WTC11 (cell line): ENCODE measurements at regions not wholly inside any gene's neighbourhood (a gene's known extent, or its start where the extent isn't known, plus 50 kb on each side); places are given as distances from the start of the nearest gene placed in this dataset.

ENCODE experiments used
- ATAC-seq: fragments of 200-7000 bp; cut with Tn5 transposase; 2 replicates; pipeline ENCODE4 v1.10.0; 2021; ENCODE audit warnings: mild to moderate bottlenecking, moderate library complexity
- CTCF ChIA-PET: fragments of 300-600 bp; sonication (Branson Sonifier 250); formaldehyde crosslinking; loops from one replicate; lab custom pipeline; 2021; ENCODE audit warnings: antibody characterized with exemption; lab: Charles Lee
- POLR2A ChIA-PET: fragments of 350-600 bp; sonication (Branson Sonifier 250); formaldehyde crosslinking; loops from one replicate; lab custom pipeline; 2021; ENCODE audit warnings: antibody characterized with exemption; lab: Charles Lee
- DNase-seq: peaks from one replicate; pipeline ENCODE4 v3.0.0; 2021; ENCODE audit warnings: low spot score
- H3K27ac Mint-ChIP-seq: 2 replicates; pipeline ENCODE4 v1.8.0; 2021; ENCODE audit warnings: mixed read lengths
- H3K27me3 Mint-ChIP-seq: 2 replicates; pipeline ENCODE4 v1.8.0; 2021; ENCODE audit warnings: low read depth, mild to moderate bottlenecking, moderate library complexity, mixed read lengths
- H3K36me3 Mint-ChIP-seq: 2 replicates; pipeline ENCODE4 v1.8.0; 2021; ENCODE audit warnings: mixed read lengths
- H3K4me1 Mint-ChIP-seq: 2 replicates; pipeline ENCODE4 v1.8.0; 2022; ENCODE audit warnings: mixed read lengths
- H3K4me3 Mint-ChIP-seq: 2 replicates; pipeline ENCODE4 v1.8.0; 2021; ENCODE audit warnings: mild to moderate bottlenecking, moderate library complexity, mixed read lengths
- H3K9me3 Mint-ChIP-seq: 2 replicates; pipeline ENCODE4 v1.8.0; 2021; ENCODE audit warnings: mixed read lengths
- ATF2 ChIP-seq: sonication (generic); formaldehyde crosslinking; IDR thresholded peaks from 2 replicates; pipeline ENCODE4 v1.8.1; 2022; ENCODE audit warnings: low read depth, missing genetic modification reagents, borderline replicate concordance
- CREM ChIP-seq: sonication (generic); formaldehyde crosslinking; IDR thresholded peaks from 2 replicates; pipeline ENCODE4 v1.8.1; 2022; ENCODE audit warnings: mild to moderate bottlenecking, missing genetic modification reagents, moderate library complexity
- E2F4 ChIP-seq: sonication (generic); formaldehyde crosslinking; IDR thresholded peaks from 2 replicates; pipeline ENCODE4 v1.8.1; 2022; ENCODE audit warnings: low read depth, mild to moderate bottlenecking, moderate library complexity, missing genetic modification reagents, borderline replicate concordance
- GABPB1 ChIP-seq: sonication (generic); formaldehyde crosslinking; IDR thresholded peaks from 2 replicates; pipeline ENCODE4 v1.8.1; 2023; ENCODE audit warnings: mild to moderate bottlenecking, missing genetic modification reagents
- GRHL2 ChIP-seq: fragments of 250-450 bp; sonication (Bioruptor Pico); IDR thresholded peaks from 2 replicates; pipeline ENCODE4 v1.8.0; 2022; ENCODE audit warnings: mild to moderate bottlenecking, moderate library complexity; ENCODE audit not compliant: insufficient replicate concordance, severe bottlenecking
- NFATC4 ChIP-seq: fragments of 250-450 bp; sonication (Bioruptor Pico); IDR thresholded peaks from 2 replicates; pipeline ENCODE4 v1.9.0; 2021; ENCODE audit warnings: mild to moderate bottlenecking
- NFYB ChIP-seq: sonication (generic); formaldehyde crosslinking; conservative IDR thresholded peaks from 2 replicates; pipeline ENCODE4 v1.8.0; 2022; ENCODE audit warnings: low read depth, missing genetic modification reagents
- NR1H2 ChIP-seq: sonication (generic); formaldehyde crosslinking; IDR thresholded peaks from 2 replicates; pipeline ENCODE4 v1.9.0; 2021; ENCODE audit warnings: mild to moderate bottlenecking, moderate library complexity, missing genetic modification reagents
- RELA ChIP-seq: sonication (generic); formaldehyde crosslinking; IDR thresholded peaks from 2 replicates; pipeline ENCODE4 v1.8.1; 2022; ENCODE audit warnings: missing genetic modification reagents, mild to moderate bottlenecking, borderline replicate concordance
- SMAD3 ChIP-seq: sonication (generic); formaldehyde crosslinking; IDR thresholded peaks from 2 replicates; pipeline ENCODE4 v1.8.0; 2022; ENCODE audit warnings: missing genetic modification reagents, mild to moderate bottlenecking, borderline replicate concordance
- TEAD4 ChIP-seq: sonication (generic); formaldehyde crosslinking; IDR thresholded peaks from 2 replicates; pipeline ENCODE4 v1.8.0; 2022; ENCODE audit warnings: mild to moderate bottlenecking, missing genetic modification reagents
- TP53 ChIP-seq: sonication (generic); formaldehyde crosslinking; IDR thresholded peaks from 2 replicates; pipeline ENCODE4 v1.8.1; 2023; ENCODE audit warnings: mild to moderate bottlenecking, missing genetic modification reagents
- ZNF121 ChIP-seq: sonication (generic); formaldehyde crosslinking; IDR thresholded peaks from 2 replicates; pipeline ENCODE4 v1.8.0; 2023; ENCODE audit warnings: missing genetic modification reagents
- ZNF138 ChIP-seq: sonication (generic); formaldehyde crosslinking; conservative IDR thresholded peaks from 2 replicates; pipeline ENCODE4 v1.8.1; 2022; ENCODE audit warnings: mild to moderate bottlenecking, moderate library complexity, missing genetic modification reagents
- ZNF219 ChIP-seq: sonication (generic); formaldehyde crosslinking; IDR thresholded peaks from 2 replicates; pipeline ENCODE4 v1.8.0; 2023; ENCODE audit warnings: missing genetic modification reagents, mild to moderate bottlenecking, borderline replicate concordance
- ZNF281 ChIP-seq: sonication (generic); formaldehyde crosslinking; IDR thresholded peaks from 2 replicates; pipeline ENCODE4 v1.8.0; 2023; ENCODE audit warnings: mild to moderate bottlenecking, missing genetic modification reagents
- ZNF423 ChIP-seq: fragments of 250-450 bp; sonication (Bioruptor Pico); IDR thresholded peaks from 2 replicates; pipeline ENCODE4 v2.1.2; 2022; ENCODE audit warnings: mild to moderate bottlenecking, moderate library complexity
- TF ChIP-seq, protein P1 (sequence below): sonication (generic); formaldehyde crosslinking; IDR thresholded peaks from 2 replicates; pipeline ENCODE4 v1.8.1; 2022; ENCODE audit warnings: mild to moderate bottlenecking, missing genetic modification reagents, moderate library complexity, borderline replicate concordance
- TF ChIP-seq, protein P2 (sequence below): sonication (generic); formaldehyde crosslinking; conservative IDR thresholded peaks from 2 replicates; pipeline ENCODE4 v1.8.1; 2022; ENCODE audit warnings: mild to moderate bottlenecking, missing genetic modification reagents
- TF ChIP-seq, protein P3 (sequence below): sonication (generic); formaldehyde crosslinking; IDR thresholded peaks from 2 replicates; pipeline ENCODE4 v1.8.0; 2022; ENCODE audit warnings: mild to moderate bottlenecking, missing genetic modification reagents

- DNase-seq (no peak), ATAC-seq (no peak)
- CTCF ChIA-PET = no interaction called here
- no peaks in the 10 kb centered on the region for H3K27me3 Mint-ChIP-seq
- TF ChIP-seq ATF2 = no peak
- TF ChIP-seq SMAD3 = no peak
- TF ChIP-seq E2F4 (CRISPR knock-in tag) = no peak
- no peak for TF ChIP-seq ZNF281 (CRISPR knock-in tag)
- TF ChIP-seq NR1H2 (CRISPR knock-in tag) = no peak
- TF ChIP-seq, protein P1, sequence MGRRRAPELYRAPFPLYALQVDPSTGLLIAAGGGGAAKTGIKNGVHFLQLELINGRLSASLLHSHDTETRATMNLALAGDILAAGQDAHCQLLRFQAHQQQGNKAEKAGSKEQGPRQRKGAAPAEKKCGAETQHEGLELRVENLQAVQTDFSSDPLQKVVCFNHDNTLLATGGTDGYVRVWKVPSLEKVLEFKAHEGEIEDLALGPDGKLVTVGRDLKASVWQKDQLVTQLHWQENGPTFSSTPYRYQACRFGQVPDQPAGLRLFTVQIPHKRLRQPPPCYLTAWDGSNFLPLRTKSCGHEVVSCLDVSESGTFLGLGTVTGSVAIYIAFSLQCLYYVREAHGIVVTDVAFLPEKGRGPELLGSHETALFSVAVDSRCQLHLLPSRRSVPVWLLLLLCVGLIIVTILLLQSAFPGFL (CRISPR knock-in tag) = no peak
- no peak for TF ChIP-seq TP53
- TF ChIP-seq, protein P2, sequence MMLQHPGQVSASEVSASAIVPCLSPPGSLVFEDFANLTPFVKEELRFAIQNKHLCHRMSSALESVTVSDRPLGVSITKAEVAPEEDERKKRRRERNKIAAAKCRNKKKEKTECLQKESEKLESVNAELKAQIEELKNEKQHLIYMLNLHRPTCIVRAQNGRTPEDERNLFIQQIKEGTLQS (CRISPR knock-in tag) = no peak
- no peak for TF ChIP-seq GABPB1 (CRISPR knock-in tag)
- TF ChIP-seq GRHL2 = no peak
- TF ChIP-seq ZNF219 (CRISPR knock-in tag) = no peak
- TF ChIP-seq TEAD4 = no peak
- TF ChIP-seq CREM = no peak
- no peak for TF ChIP-seq ZNF121 (CRISPR knock-in tag)
- TF ChIP-seq NFYB (CRISPR knock-in tag) = no peak
- no peak for TF ChIP-seq NFATC4 (CRISPR knock-in tag)
- TF ChIP-seq, protein P3, sequence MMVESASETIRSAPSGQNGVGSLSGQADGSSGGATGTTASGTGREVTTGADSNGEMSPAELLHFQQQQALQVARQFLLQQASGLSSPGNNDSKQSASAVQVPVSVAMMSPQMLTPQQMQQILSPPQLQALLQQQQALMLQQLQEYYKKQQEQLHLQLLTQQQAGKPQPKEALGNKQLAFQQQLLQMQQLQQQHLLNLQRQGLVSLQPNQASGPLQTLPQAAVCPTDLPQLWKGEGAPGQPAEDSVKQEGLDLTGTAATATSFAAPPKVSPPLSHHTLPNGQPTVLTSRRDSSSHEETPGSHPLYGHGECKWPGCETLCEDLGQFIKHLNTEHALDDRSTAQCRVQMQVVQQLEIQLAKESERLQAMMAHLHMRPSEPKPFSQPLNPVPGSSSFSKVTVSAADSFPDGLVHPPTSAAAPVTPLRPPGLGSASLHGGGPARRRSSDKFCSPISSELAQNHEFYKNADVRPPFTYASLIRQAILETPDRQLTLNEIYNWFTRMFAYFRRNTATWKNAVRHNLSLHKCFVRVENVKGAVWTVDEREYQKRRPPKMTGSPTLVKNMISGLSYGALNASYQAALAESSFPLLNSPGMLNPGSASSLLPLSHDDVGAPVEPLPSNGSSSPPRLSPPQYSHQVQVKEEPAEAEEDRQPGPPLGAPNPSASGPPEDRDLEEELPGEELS = no peak
- no peak for TF ChIP-seq ZNF138
- no peak for TF ChIP-seq ZNF423 (CRISPR knock-in tag)
- TF ChIP-seq RELA (CRISPR knock-in tag) = no peak
- peaks cover 47% of the 10 kb centered on the region for H3K4me1 Mint-ChIP-seq
- POLR2A ChIA-PET = no interaction called here
- H3K27ac Mint-ChIP-seq = no peak overlapping the region
- H3K4me3 Mint-ChIP-seq = no peak overlapping the region
- H3K9me3 Mint-ChIP-seq = no peaks in the 10 kb centered on the region
- H3K36me3 Mint-ChIP-seq = no peaks in the 10 kb centered on the region
Measured at GRCh38 chr1:59115865-59116264, 181.0 kb upstream of the FGGY start.
